ENCODE measurements at regions not wholly inside any gene's neighbourhood (a gene's known extent, or its start where the extent isn't known, plus 50 kb on each side); places are given as distances from the start of the nearest gene placed in this dataset.

DNA sequence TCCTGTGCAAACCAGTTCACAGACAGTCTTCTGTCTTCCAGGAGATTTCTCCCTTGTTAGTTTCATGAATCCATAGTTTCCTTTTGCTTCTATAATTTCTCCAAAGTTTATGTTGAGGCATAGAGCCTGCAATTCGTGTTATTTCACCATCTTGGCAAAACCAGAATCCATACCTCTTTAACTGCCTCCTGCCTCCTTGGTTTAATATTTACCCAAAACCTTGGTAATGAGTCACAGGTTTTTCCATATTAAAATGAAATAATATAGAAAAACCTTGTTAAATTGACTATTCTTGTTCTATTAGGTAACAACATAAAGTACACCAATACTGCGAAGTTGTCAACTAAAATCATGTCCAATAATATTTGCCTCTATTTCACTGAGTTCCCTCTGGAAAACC lies 459.7 kb downstream of the HINT1 start:
- TF ChIP-seq POLR2A (IDR thresholded peaks at IDR 0.05; ENCODE audit: extremely low read depth, insufficient read length), result no peak
- TF ChIP-seq, protein P1, sequence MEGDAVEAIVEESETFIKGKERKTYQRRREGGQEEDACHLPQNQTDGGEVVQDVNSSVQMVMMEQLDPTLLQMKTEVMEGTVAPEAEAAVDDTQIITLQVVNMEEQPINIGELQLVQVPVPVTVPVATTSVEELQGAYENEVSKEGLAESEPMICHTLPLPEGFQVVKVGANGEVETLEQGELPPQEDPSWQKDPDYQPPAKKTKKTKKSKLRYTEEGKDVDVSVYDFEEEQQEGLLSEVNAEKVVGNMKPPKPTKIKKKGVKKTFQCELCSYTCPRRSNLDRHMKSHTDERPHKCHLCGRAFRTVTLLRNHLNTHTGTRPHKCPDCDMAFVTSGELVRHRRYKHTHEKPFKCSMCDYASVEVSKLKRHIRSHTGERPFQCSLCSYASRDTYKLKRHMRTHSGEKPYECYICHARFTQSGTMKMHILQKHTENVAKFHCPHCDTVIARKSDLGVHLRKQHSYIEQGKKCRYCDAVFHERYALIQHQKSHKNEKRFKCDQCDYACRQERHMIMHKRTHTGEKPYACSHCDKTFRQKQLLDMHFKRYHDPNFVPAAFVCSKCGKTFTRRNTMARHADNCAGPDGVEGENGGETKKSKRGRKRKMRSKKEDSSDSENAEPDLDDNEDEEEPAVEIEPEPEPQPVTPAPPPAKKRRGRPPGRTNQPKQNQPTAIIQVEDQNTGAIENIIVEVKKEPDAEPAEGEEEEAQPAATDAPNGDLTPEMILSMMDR (IDR thresholded peaks at IDR 0.05; ENCODE audit: low read depth, low read length), result no peak
